SK-N-SH treated with all-trans-retinoic acid at 6 μM for 48 hours (cell line): ENCODE measurements at regions not wholly inside any gene's neighbourhood (a gene's known extent, or its start where the extent isn't known, plus 50 kb on each side); places are given as distances from the start of the nearest gene placed in this dataset.

Experiments
- ATAC-seq: fragments of 200-7000 bp; cut with Tn5 transposase; 3 replicates; pipeline ENCODE4 v1.9.1; 2020; ENCODE audit warnings: mild to moderate bottlenecking, moderate library complexity
- ARNTL ChIP-seq: fragments of 450-650 bp; formaldehyde crosslinking; IDR thresholded peaks from 2 replicates; pipeline ENCODE4 v1.5.0; 2020; ENCODE audit warnings: low read depth, mild to moderate bottlenecking, moderate library complexity, borderline replicate concordance
- BACH2 ChIP-seq: fragments of 250-450 bp; sonication (Bioruptor Pico); IDR thresholded peaks from 2 replicates; pipeline ENCODE4 v1.9.0; 2021; ENCODE audit warnings: mild to moderate bottlenecking, borderline replicate concordance
- CSDC2 ChIP-seq: fragments of 250-450 bp; sonication (Bioruptor Pico); IDR thresholded peaks from 2 replicates; pipeline ENCODE4 v1.5.0; 2020; ENCODE audit warnings: mild to moderate bottlenecking, moderate library complexity
- ESRRG ChIP-seq: fragments of 250-450 bp; sonication (Bioruptor Pico); IDR thresholded peaks from 2 replicates; pipeline ENCODE4 v1.6.1; 2021; ENCODE audit warnings: mild to moderate bottlenecking
- GLIS3 ChIP-seq: fragments of 250-450 bp; sonication (Bioruptor Pico); IDR thresholded peaks from 2 replicates; pipeline ENCODE4 v1.5.0; 2020; ENCODE audit warnings: mild to moderate bottlenecking, moderate library complexity
- OSR1 ChIP-seq: fragments of 250-450 bp; sonication (Bioruptor Pico); IDR thresholded peaks from 2 replicates; pipeline ENCODE4 v1.8.0; 2022; ENCODE audit warnings: moderate library complexity, mild to moderate bottlenecking, inconsistent platforms
- PPARA ChIP-seq: fragments of 250-450 bp; sonication (Bioruptor Pico); IDR thresholded peaks from 2 replicates; pipeline ENCODE4 v1.5.0; 2020; ENCODE audit warnings: mild to moderate bottlenecking, borderline replicate concordance
- RARB ChIP-seq: fragments of 250-450 bp; sonication (Bioruptor Pico); IDR thresholded peaks from 2 replicates; pipeline ENCODE4 v1.8.0; 2021; ENCODE audit warnings: mild to moderate bottlenecking, moderate library complexity
- SNAI2 ChIP-seq: fragments of 250-450 bp; sonication (Bioruptor Pico); IDR thresholded peaks from 2 replicates; pipeline ENCODE4 v1.5.0; 2020; ENCODE audit warnings: mild to moderate bottlenecking, moderate library complexity
- TCF4 ChIP-seq: fragments of 250-450 bp; sonication (Bioruptor Pico); IDR thresholded peaks from 2 replicates; pipeline ENCODE4 v1.8.0; 2021; ENCODE audit warnings: mild to moderate bottlenecking, moderate library complexity, borderline replicate concordance
- TOX ChIP-seq: fragments of 250-450 bp; sonication (Bioruptor Pico); IDR thresholded peaks from 2 replicates; pipeline ENCODE4 v1.8.0; 2021; ENCODE audit warnings: mild to moderate bottlenecking, moderate library complexity, borderline replicate concordance
- ZC3H10 ChIP-seq: fragments of 250-450 bp; sonication (Bioruptor Pico); IDR thresholded peaks from 2 replicates; pipeline ENCODE4 v1.5.1; 2021; ENCODE audit warnings: mild to moderate bottlenecking, moderate library complexity
- ZFP3 ChIP-seq: fragments of 250-450 bp; sonication (Bioruptor Pico); IDR thresholded peaks from 2 replicates; pipeline ENCODE4 v1.5.0; 2020; ENCODE audit warnings: mild to moderate bottlenecking, moderate library complexity
- ZFP30 ChIP-seq: fragments of 450-650 bp; formaldehyde crosslinking; IDR thresholded peaks from 2 replicates; pipeline ENCODE4 v1.5.0; 2022; ENCODE audit warnings: mild to moderate bottlenecking, moderate library complexity
- ZNF565 ChIP-seq: fragments of 450-650 bp; formaldehyde crosslinking; conservative IDR thresholded peaks from 2 replicates; pipeline ENCODE4 v1.5.0; 2020; ENCODE audit warnings: low read depth, mild to moderate bottlenecking, moderate library complexity
- ZNF70 ChIP-seq: fragments of 450-650 bp; formaldehyde crosslinking; IDR thresholded peaks from 2 replicates; pipeline ENCODE4 v1.5.0; 2020; ENCODE audit warnings: mild to moderate bottlenecking, moderate library complexity
- TF ChIP-seq, protein P1 (sequence below): fragments of 250-450 bp; sonication (Bioruptor Pico); IDR thresholded peaks from 2 replicates; pipeline ENCODE4 v1.8.0; 2020; ENCODE audit warnings: mild to moderate bottlenecking, moderate library complexity, borderline replicate concordance
- TF ChIP-seq, protein P2 (sequence below): fragments of 250-450 bp; sonication (Bioruptor Pico); IDR thresholded peaks from 2 replicates; pipeline ENCODE4 v1.5.1; 2020; ENCODE audit warnings: low read depth, mild to moderate bottlenecking, moderate library complexity
- TF ChIP-seq, protein P3 (sequence below): fragments of 250-450 bp; sonication (Bioruptor Pico); IDR thresholded peaks from 2 replicates; pipeline ENCODE4 v1.5.0; 2020; ENCODE audit warnings: mild to moderate bottlenecking, moderate library complexity
- TF ChIP-seq, protein P4 (sequence below): fragments of 250-450 bp; sonication (Bioruptor Pico); IDR thresholded peaks from 2 replicates; pipeline ENCODE4 v1.8.0; 2021; ENCODE audit warnings: low read depth, mild to moderate bottlenecking, moderate library complexity, borderline replicate concordance
- TF ChIP-seq, protein P5 (sequence below): fragments of 250-450 bp; sonication (Bioruptor Pico); IDR thresholded peaks from 2 replicates; pipeline ENCODE4 v1.5.1; 2021; ENCODE audit warnings: mild to moderate bottlenecking, moderate library complexity

DNA sequence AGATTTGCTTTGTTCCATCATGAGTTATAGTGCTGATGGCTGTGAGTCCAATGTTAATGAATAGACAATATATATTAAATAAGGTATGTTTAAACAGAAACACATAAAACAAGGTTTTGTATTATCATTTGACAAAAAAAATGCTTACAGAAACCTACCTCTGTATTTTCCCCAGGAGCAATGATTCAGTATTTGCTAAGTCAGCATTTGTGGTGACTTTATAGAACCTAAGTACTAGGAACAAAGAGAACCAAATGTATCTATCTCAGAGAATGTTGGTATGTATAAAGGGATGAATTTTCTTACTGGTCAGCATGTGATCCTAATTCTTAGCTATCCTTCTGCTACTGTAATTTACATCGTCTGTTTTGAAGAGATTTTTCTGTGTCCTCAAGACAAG, 421.5 kb upstream of the SEL1L start:
- TF ChIP-seq PPARA (no peak), TOX (CRISPR knock-in tag) (no peak), GLIS3 (no peak), BACH2 (CRISPR knock-in tag) (no peak), ESRRG (CRISPR knock-in tag) (no peak)
- no peak for ATAC-seq

DNA sequence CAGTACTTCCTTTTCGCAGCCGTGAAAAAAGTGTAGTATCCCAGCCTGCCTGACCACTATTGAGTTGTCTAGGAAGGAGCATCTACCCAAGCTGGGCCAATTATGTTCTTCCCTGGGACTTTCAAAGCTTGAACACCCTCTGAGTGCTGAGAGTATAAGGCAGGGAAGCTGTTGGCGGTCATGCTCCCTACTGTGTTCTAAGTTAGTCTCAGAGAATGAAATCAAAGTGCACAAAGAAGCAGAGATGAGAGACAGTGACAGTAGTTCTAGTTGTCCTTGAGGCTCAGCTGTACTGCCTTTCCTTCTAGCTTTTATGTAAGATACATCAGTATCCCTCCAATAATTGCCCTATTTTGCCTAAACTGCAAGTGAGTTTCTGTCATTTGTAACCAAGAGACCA, 427.1 kb upstream of the SEL1L start:
- TF ChIP-seq OSR1 (CRISPR knock-in tag) (no peak), BACH2 (CRISPR knock-in tag) (no peak), ZFP30 (CRISPR knock-in tag) (no peak), TCF4 (no peak), ESRRG (CRISPR knock-in tag) (no peak), TOX (CRISPR knock-in tag) (no peak), ZNF70 (CRISPR knock-in tag) (no peak), RARB (no peak), ZC3H10 (no peak), GLIS3 (no peak), ARNTL (no peak), CSDC2 (no peak), SNAI2 (no peak), PPARA (no peak)
- TF ChIP-seq, protein P1, sequence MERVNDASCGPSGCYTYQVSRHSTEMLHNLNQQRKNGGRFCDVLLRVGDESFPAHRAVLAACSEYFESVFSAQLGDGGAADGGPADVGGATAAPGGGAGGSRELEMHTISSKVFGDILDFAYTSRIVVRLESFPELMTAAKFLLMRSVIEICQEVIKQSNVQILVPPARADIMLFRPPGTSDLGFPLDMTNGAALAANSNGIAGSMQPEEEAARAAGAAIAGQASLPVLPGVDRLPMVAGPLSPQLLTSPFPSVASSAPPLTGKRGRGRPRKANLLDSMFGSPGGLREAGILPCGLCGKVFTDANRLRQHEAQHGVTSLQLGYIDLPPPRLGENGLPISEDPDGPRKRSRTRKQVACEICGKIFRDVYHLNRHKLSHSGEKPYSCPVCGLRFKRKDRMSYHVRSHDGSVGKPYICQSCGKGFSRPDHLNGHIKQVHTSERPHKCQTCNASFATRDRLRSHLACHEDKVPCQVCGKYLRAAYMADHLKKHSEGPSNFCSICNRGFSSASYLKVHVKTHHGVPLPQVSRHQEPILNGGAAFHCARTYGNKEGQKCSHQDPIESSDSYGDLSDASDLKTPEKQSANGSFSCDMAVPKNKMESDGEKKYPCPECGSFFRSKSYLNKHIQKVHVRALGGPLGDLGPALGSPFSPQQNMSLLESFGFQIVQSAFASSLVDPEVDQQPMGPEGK, result no peak
- TF ChIP-seq, protein P2, sequence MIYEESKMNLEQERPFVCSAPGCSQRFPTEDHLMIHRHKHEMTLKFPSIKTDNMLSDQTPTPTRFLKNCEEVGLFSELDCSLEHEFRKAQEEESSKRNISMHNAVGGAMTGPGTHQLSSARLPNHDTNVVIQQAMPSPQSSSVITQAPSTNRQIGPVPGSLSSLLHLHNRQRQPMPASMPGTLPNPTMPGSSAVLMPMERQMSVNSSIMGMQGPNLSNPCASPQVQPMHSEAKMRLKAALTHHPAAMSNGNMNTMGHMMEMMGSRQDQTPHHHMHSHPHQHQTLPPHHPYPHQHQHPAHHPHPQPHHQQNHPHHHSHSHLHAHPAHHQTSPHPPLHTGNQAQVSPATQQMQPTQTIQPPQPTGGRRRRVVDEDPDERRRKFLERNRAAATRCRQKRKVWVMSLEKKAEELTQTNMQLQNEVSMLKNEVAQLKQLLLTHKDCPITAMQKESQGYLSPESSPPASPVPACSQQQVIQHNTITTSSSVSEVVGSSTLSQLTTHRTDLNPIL (CRISPR knock-in tag), result no peak
- TF ChIP-seq, protein P3, sequence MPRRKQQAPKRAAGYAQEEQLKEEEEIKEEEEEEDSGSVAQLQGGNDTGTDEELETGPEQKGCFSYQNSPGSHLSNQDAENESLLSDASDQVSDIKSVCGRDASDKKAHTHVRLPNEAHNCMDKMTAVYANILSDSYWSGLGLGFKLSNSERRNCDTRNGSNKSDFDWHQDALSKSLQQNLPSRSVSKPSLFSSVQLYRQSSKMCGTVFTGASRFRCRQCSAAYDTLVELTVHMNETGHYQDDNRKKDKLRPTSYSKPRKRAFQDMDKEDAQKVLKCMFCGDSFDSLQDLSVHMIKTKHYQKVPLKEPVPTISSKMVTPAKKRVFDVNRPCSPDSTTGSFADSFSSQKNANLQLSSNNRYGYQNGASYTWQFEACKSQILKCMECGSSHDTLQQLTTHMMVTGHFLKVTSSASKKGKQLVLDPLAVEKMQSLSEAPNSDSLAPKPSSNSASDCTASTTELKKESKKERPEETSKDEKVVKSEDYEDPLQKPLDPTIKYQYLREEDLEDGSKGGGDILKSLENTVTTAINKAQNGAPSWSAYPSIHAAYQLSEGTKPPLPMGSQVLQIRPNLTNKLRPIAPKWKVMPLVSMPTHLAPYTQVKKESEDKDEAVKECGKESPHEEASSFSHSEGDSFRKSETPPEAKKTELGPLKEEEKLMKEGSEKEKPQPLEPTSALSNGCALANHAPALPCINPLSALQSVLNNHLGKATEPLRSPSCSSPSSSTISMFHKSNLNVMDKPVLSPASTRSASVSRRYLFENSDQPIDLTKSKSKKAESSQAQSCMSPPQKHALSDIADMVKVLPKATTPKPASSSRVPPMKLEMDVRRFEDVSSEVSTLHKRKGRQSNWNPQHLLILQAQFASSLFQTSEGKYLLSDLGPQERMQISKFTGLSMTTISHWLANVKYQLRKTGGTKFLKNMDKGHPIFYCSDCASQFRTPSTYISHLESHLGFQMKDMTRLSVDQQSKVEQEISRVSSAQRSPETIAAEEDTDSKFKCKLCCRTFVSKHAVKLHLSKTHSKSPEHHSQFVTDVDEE (CRISPR knock-in tag), result no peak
- TF ChIP-seq, protein P4, sequence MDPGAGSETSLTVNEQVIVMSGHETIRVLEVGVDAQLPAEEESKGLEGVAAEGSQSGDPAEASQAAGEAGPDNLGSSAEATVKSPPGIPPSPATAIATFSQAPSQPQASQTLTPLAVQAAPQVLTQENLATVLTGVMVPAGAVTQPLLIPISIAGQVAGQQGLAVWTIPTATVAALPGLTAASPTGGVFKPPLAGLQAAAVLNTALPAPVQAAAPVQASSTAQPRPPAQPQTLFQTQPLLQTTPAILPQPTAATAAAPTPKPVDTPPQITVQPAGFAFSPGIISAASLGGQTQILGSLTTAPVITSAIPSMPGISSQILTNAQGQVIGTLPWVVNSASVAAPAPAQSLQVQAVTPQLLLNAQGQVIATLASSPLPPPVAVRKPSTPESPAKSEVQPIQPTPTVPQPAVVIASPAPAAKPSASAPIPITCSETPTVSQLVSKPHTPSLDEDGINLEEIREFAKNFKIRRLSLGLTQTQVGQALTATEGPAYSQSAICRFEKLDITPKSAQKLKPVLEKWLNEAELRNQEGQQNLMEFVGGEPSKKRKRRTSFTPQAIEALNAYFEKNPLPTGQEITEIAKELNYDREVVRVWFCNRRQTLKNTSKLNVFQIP, result no peak
- TF ChIP-seq, protein P5, sequence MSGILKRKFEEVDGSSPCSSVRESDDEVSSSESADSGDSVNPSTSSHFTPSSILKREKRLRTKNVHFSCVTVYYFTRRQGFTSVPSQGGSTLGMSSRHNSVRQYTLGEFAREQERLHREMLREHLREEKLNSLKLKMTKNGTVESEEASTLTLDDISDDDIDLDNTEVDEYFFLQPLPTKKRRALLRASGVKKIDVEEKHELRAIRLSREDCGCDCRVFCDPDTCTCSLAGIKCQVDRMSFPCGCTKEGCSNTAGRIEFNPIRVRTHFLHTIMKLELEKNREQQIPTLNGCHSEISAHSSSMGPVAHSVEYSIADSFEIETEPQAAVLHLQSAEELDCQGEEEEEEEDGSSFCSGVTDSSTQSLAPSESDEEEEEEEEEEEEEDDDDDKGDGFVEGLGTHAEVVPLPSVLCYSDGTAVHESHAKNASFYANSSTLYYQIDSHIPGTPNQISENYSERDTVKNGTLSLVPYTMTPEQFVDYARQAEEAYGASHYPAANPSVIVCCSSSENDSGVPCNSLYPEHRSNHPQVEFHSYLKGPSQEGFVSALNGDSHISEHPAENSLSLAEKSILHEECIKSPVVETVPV (CRISPR knock-in tag), result no peak
- TF ChIP-seq, all 23 proteins: peak for 0
- ATAC-seq, result no peak

DNA sequence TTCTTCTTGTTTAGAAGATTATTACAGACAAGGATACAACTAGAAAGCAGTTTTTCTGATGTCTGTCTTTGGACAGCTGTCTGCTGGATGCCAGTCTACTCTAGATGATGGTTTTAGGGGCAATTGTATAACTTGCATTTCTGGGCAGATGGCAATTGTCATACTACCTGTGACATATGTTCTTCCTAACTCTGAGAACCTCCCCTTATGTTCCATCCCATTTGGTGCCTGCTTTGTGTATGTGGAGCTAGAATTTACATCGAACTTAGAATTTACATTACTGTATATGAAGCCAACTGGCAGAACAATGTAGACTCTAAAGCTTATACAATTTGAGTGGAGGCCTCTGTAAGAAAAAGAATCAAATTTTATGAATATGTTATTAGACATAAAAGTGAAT, 430.2 kb upstream of the SEL1L start:
- ATAC-seq, result no peak
- TF ChIP-seq BACH2 (CRISPR knock-in tag) (no peak), OSR1 (CRISPR knock-in tag) (no peak), ZNF565 (CRISPR knock-in tag) (no peak), ZFP3 (CRISPR knock-in tag) (no peak), PPARA (no peak), SNAI2 (no peak), TCF4 (no peak)
- TF ChIP-seq, protein P1, result no peak
- TF ChIP-seq, protein P4, result no peak
- TF ChIP-seq, protein P3 (CRISPR knock-in tag), result no peak
